COLO829 (cell line): ENCODE measurements at regions not wholly inside any gene's neighbourhood (a gene's known extent, or its start where the extent isn't known, plus 50 kb on each side); places are given as distances from the start of the nearest gene placed in this dataset.
"Not testable (repeated sequence)": the region's sequence is repeated elsewhere in the genome, so short reads cannot be mapped to it uniquely, and the experiment has no call there.

Source experiments
- DNase-seq: peaks from one replicate; pipeline ENCODE4 v3.0.0; 2012; ENCODE audit warnings: low spot score

DNA sequence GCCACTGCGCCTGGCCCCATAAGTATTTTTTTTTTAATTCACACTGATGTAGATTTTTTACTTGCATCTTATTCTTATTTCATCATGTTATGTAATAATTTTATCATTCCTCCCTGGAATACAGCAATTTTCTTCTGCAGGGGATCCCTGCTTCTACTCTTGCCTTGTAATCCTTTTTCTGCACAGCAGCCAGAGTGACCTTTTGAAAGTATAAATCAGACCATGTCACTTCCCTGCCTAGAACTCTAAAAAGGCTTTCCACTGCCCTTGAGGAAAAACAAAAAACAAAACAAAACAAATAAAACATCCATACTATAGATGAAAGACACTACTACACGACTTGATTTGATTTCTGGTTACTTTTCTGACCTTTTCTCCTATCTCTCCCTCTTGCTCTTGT is 1334.7 kb downstream of the REEP3 start:
- DNase-seq = no peak

DNA sequence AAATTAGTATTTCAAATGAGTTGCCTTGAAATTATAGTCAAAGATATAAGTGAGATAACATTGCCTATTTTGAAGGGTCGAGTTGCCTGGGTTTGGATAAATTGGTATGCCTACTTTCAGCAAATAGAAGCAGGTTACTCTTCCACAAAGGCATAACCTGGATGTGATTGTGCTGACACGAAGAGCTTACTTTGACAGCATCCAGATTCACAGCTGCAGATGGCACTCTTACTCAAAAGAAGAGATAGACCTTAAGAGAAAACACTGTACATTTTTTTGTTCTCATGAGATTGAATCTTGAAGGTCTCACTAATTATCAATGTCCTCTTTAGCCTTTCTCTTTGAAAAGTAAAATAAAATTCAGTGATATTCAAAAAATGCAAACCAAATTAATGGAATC is 1338.7 kb downstream of the REEP3 start:
- no peak for DNase-seq

DNA sequence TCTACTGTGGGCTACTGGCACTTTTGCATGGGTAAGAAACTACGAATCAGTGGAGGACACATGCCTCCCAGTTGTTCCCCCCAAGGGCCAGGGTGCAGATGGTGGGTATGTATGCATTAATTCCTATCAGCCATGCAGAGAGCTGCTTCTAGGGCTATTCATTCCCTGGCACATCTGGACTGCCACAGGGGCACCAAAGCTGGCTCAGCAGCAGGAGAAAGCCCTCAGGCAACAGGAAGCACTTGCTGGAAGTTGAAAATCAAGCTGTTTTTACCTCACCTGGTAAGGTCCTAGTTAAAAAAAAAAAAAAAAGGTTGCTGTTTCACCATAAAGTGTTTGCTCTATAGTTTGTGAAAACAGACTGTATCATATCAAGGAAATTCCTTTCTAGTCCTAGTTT is 1342.6 kb downstream of the REEP3 start:
- no peak for DNase-seq

GRCh38 chr10:64867501-64867962 is 1346.3 kb downstream of the REEP3 start:
- DNase-seq = no peak

DNA sequence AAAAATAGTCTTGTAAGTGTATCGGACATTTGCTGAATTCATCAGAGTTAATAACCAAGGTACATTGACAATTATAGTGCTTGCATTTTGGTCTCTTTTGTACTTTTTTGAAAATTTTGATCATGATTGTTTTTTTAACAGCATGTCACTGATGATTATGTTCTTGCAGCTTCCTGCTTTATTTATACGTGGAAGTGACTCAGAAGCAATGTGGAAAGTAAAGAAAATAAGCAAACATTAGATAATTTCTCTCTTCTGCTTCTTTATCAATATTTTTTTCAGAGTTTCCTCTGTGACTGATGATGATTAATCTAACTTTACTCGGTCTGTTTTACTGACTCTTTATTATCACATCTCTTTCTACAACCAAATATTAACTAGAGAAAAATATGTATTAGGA is 1351.9 kb downstream of the REEP3 start:
- DNase-seq = no peak

DNA sequence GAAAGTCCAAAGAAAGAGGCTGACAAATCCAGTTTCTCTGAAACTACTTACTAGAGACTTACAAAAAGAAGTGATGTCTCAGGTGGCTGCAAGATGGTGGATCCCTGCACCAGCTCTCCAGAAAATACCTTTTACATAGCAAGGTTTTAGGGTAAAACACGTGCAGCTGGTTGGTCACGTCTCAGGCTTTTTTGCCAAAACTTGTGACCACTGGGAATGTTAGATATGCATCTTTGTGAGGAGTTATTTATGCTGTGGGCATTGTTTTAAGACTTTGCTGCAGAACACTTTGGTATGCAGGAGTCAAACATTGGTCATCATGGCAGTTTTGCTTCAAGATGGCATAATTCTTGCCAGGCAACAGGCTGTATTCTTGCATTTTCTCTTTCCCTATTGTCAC is 1352.8 kb downstream of the REEP3 start:
- DNase-seq = no peak

- DNase-seq = no peak
These were observed 1359.3 kb downstream of the REEP3 start for GRCh38 chr10:64880546-64880945.

DNA sequence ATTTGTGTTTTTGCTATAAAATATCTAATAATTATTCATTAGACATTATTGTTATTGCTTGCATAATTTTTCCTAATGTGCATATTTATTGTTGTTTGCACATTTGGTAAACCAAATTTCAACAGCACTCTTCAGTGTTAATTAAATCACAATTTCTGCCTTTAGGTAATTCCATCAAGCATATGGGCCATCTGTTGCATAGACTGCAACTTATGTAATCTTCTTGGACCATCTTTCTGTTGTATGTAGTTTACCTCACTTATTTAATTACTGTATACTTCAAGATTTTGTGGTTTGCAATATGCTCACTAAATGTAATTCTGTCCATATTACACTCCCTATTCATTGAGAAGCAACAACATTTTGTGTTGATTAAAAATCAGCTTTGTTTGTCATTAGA is 1360.1 kb downstream of the REEP3 start:
- no peak for DNase-seq

GRCh38 chr10:64896582-64896981 is 1375.4 kb downstream of the REEP3 start:
- DNase-seq = no peak

- not testable (repeated sequence) for DNase-seq
These were observed 1385.1 kb downstream of the REEP3 start for GRCh38 chr10:64906311-64906710.

- not testable (repeated sequence) for DNase-seq
These were observed 1403.1 kb downstream of the REEP3 start for GRCh38 chr10:64924306-64924705.

- no peak for DNase-seq
These were observed 1430.8 kb downstream of the REEP3 start for GRCh38 chr10:64952042-64952441.

DNA sequence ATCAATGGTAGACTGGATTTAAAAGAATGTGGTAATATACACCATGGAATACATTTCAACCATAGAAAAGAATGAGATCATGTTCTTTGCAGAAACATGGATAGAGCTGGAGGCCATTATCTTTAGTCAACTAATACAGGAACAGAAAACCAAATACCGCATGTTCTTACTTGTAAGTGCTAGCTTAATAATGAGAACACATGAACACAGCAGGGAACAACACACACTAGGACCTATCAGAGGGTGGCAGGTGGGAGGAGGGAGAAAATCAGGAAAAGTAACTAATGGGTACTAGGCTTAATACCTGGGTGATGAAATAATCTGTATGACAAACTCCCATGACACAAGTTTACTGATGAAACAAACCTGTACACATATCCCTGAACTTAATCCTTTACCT is 1435.2 kb downstream of the REEP3 start:
- DNase-seq = no peak

- no peak for DNase-seq
These were observed 1437.9 kb downstream of the REEP3 start for GRCh38 chr10:64959116-64959515.

- DNase-seq = no peak
These were observed 1438.7 kb downstream of the REEP3 start for GRCh38 chr10:64959883-64960282.

DNA sequence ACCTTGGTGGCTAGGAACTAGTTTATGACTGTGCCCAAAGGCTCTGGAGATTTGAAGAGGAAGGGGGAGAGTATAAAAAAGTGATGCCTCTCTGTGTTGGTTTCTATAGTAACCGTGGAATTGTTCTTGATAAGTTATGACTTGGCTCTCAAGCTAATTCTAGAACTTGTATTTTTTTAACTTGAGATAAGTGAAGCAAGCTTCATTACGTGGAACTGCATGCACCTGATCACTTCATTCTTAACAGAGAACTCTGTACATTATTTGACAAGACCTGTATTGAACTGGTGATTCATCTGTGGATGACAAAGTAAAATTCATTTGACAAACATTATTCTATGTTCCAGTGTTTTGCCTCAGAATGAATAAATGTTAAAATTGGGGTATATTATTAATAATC is 1452.2 kb downstream of the REEP3 start:
- no peak for DNase-seq

GRCh38 chr10:64976150-64976549 is 1454.9 kb downstream of the REEP3 start:
- DNase-seq = no peak

DNA sequence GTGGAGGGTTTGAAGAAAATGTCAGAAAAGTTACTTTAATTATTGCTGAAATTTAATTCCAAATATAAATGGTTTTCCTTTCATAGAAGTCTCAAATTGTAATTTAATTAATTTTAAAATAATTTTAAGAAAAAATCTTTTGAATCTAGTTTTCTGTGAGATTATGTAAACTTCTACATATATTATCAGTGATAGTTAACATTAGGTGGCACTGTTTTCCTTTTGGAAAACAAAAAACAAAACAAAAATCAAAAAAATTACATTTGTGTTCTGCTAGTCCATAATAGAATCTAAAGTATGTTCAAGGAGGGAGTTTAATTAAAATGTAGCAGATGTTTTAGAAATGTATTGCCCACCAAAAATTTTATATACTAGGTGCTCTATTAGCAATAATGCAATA is 1456.7 kb downstream of the REEP3 start:
- DNase-seq = no peak

- DNase-seq = no peak
These were observed 1475.7 kb downstream of the REEP3 start for GRCh38 chr10:64996886-64997285.

DNA sequence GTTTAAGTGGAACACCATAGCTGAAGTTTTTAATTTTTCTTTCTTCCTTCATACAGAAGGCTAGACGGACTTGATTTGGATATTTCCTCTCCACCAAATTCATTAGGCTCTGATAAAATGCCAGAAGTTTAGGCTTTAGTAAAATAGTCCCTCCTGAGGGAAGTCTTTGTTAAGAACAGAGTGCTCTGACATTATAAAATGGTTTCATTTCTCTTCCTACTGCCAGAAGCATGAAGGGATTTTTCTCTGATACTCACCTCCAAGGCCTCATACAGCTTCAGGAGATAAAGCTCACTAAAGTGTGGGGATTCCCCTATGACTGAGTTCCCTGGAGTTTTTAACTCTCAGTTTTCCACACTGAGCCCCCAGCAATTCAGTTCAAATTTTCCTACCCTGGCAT is 1489.6 kb downstream of the REEP3 start:
- no peak for DNase-seq

- no peak for DNase-seq
These were observed 1496.3 kb downstream of the REEP3 start for GRCh38 chr10:65017523-65017922.

DNA sequence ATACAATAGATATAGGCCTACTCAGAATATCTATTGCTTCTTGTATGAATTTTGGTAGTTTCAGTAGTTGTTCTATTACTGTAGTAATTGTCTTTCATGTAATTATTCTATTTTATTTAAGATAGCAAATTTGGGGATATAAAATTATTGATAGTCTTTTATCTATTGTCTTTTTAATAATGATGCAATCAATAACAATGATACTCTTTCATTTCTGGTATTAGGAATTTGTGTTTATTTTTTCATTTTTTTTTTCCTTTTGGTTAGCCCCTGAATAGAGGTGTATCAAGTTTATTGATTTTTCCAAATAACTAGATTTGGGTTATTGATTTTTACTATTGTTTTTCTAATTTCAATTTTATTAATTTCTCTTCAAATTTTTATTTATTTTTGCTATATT is 1503.7 kb downstream of the REEP3 start:
- no peak for DNase-seq

- DNase-seq = no peak
These were observed 1509.1 kb downstream of the REEP3 start for GRCh38 chr10:65030263-65030662.

- DNase-seq = no peak
These were observed 1511.9 kb downstream of the REEP3 start for GRCh38 chr10:65032867-65033769.
